ENCODE measurements at regions not wholly inside any gene's neighbourhood (a gene's known extent, or its start where the extent isn't known, plus 50 kb on each side); places are given as distances from the start of the nearest gene placed in this dataset.

DNA sequence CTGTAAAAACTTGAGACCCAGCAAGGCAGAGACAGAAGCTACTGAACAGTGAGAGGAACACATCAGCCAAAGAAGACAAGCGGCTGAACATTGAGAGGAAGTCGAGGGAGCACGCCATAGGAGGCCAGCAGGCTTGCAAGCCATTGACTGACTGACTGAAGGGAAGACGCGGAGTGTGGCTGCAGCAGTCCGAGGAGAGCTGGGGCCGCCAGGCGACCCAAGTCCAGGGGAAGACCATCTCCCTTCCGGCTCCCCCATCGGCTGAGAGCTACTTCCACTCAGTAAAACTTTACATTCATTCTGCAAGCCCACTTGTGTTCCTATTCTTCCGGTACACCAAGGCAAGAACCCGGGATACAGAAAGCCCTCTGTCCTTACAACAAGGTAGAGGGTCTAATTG lies 167.3 kb upstream of the MBL2 start:
- no peak for TF ChIP-seq CTCF (IDR thresholded peaks at IDR 0.05)
- TF ChIP-seq POLR2A (IDR thresholded peaks at IDR 0.05), result no peak
- no peaks in the 10 kb centered on the region for H3K27me3 ChIP-seq
- H3K36me3 ChIP-seq, result no peaks in the 10 kb centered on the region
- no peak for DNase-seq
- no peaks in the 10 kb centered on the region for H3K9me3 ChIP-seq
- intact Hi-C loops (cut with DNase I), result no loop called here
- H3K27ac ChIP-seq, result no peak overlapping the region
- H3K4me3 ChIP-seq (replicated peaks in 1 of 3), result no peak overlapping the region
- H3K4me1 ChIP-seq, result no peaks in the 10 kb centered on the region
- 88 to 91% methylated on average over 12 of the region's 12 CpGs for WGBS, 2 donors

DNA sequence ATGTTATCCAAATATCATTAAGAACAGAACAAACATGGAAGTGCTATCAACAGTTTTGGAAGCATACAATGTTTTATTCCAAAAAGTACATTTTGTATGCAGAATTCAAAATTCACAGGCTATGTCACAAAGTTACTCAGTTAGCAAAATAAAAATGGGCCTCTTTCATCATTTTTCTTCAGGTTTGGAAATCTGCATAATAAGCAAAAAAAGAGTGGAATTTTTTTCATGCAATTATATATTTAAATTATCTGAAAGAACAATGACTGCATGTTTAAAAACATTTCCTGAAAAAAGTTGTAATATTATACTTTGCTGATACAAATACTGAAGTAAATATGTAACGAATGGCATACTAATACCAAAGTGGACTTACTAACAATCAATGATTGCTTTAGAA lies 161.2 kb upstream of the MBL2 start:
- no peak for TF ChIP-seq CTCF (IDR thresholded peaks at IDR 0.05)
- TF ChIP-seq POLR2A (IDR thresholded peaks at IDR 0.05), result no peak
- 78 to 90% methylated on average over 1 of the region's 1 CpG for WGBS, 2 donors
- Histone ChIP-seq H3K4me3 (replicated peaks in 1 of 3) (no peak overlapping the region), H3K4me1 (peaks cover 0 to 6% of the 10 kb centered on the region in 2 donors), H3K36me3 (no peaks in the 10 kb centered on the region), H3K9me3 (no peaks in the 10 kb centered on the region), H3K27ac (no peak overlapping the region), H3K27me3 (no peaks in the 10 kb centered on the region)
- intact Hi-C loops (cut with DNase I), result no loop called here
- DNase-seq, result no peak

DNA sequence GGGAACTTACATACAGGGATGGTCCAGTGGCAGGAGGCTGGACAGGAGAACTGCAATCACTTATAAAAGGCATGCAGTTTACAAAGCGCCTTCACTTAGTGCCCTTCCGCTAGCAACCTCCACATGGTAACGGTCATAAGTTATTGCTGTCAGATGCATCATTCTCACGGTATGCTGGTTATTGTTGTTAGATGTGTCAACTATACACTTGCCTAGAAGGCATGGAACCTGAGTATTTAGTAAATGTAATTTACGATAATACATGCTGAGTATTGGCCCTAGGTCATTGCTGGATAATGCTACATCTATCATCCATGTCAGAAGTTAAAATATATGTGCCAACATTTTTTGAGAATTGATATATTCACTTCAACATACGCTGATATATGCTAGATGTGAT lies 155.1 kb upstream of the MBL2 start:
- intact Hi-C loops (cut with DNase I), result no loop called here
- no peak overlapping the region for H3K4me3 ChIP-seq (replicated peaks in 1 of 3)
- no peaks in the 10 kb centered on the region for H3K27me3 ChIP-seq
- H3K36me3 ChIP-seq, result no peaks in the 10 kb centered on the region
- no peaks in the 10 kb centered on the region for H3K9me3 ChIP-seq
- DNase-seq, result no peak
- TF ChIP-seq POLR2A (IDR thresholded peaks at IDR 0.05) (no peak), CTCF (IDR thresholded peaks at IDR 0.05) (no peak)
- WGBS, 2 donors, result 87 to 96% methylated on average over 6 of the region's 6 CpGs
- H3K4me1 ChIP-seq, result peaks cover 0 to 6% of the 10 kb centered on the region in 2 donors
- H3K27ac ChIP-seq, result no peak overlapping the region

GRCh38 chr10:52923520-52923919 lies 150.9 kb upstream of the MBL2 start:
- no peaks in the 10 kb centered on the region for H3K4me1 ChIP-seq
- TF ChIP-seq CTCF (IDR thresholded peaks at IDR 0.05) (no peak), POLR2A (IDR thresholded peaks at IDR 0.05) (no peak)
- DNase-seq, result no peak
- 73 to 80% methylated on average over 5 of the region's 5 CpGs for WGBS, 2 donors
- H3K27me3 ChIP-seq, result no peaks in the 10 kb centered on the region
- H3K9me3 ChIP-seq, result no peaks in the 10 kb centered on the region
- H3K36me3 ChIP-seq, result no peaks in the 10 kb centered on the region
- no peak overlapping the region for H3K27ac ChIP-seq
- H3K4me3 ChIP-seq (replicated peaks in 1 of 3), result no peak overlapping the region
- intact Hi-C loops (cut with DNase I), result no loop called here

GRCh38 chr10:52918714-52919305 lies 146.2 kb upstream of the MBL2 start:
- Histone ChIP-seq H3K27me3 (no peaks in the 10 kb centered on the region), H3K27ac (no peak overlapping the region), H3K9me3 (no peaks in the 10 kb centered on the region), H3K4me3 (replicated peaks in 1 of 3) (no peak overlapping the region), H3K4me1 (no peaks in the 10 kb centered on the region), H3K36me3 (no peaks in the 10 kb centered on the region)
- DNase-seq, result no peak
- TF ChIP-seq POLR2A (IDR thresholded peaks at IDR 0.05) (no peak), CTCF (IDR thresholded peaks at IDR 0.05) (no peak)
- intact Hi-C loops (cut with DNase I), result no loop called here

Measured in thyroid gland (tissue), 4 donors.